ENCODE measurements at regions not wholly inside any gene's neighbourhood (a gene's known extent, or its start where the extent isn't known, plus 50 kb on each side); places are given as distances from the start of the nearest gene placed in this dataset.

GRCh38 chr14:105860615-105861580 lies 334.5 kb downstream of the TMEM121 start:
- no peak for FAIRE-seq

GRCh38 chr14:105861985-105862465 lies 335.6 kb downstream of the TMEM121 start:
- FAIRE-seq: no peak

GRCh38 chr14:105862581-105863239 lies 336.3 kb downstream of the TMEM121 start:
- no peak for FAIRE-seq

GRCh38 chr14:105863296-105864108 lies 337.1 kb downstream of the TMEM121 start:
- no peak for FAIRE-seq

- FAIRE-seq: no peak
Observed at GRCh38 chr14:105864116-105864515, 337.7 kb downstream of the TMEM121 start.

GRCh38 chr14:105864651-105865265 lies 338.4 kb downstream of the TMEM121 start:
- FAIRE-seq: no peak

GRCh38 chr14:105865266-105865903 lies 339.0 kb downstream of the TMEM121 start:
- no peak for FAIRE-seq

GRCh38 chr14:105865904-105866840 lies 339.8 kb downstream of the TMEM121 start:
- FAIRE-seq: no peak

GRCh38 chr14:105866841-105867321 lies 340.5 kb downstream of the TMEM121 start:
- no peak for FAIRE-seq

GRCh38 chr14:105867961-105868599 lies 341.7 kb downstream of the TMEM121 start:
- FAIRE-seq: no peak

- no peak for FAIRE-seq
Observed at GRCh38 chr14:105871590-105871989, 345.2 kb downstream of the TMEM121 start.

- FAIRE-seq: no peak
Observed at GRCh38 chr14:105873870-105874512, 347.6 kb downstream of the TMEM121 start.

- FAIRE-seq: no peak
Observed at GRCh38 chr14:105876158-105876557, 349.8 kb downstream of the TMEM121 start.

GRCh38 chr14:105876829-105877228 lies 350.4 kb downstream of the TMEM121 start:
- FAIRE-seq: no peak

- no peak for FAIRE-seq
Observed at GRCh38 chr14:105877645-105878044, 351.3 kb downstream of the TMEM121 start.

- no peak for FAIRE-seq
Observed at GRCh38 chr14:105878125-105878524, 351.7 kb downstream of the TMEM121 start.

- no peak for FAIRE-seq
Observed at GRCh38 chr14:105878554-105878953, 352.2 kb downstream of the TMEM121 start.

- no peak for FAIRE-seq
Observed at GRCh38 chr14:105879503-105879866, 353.1 kb downstream of the TMEM121 start.

GRCh38 chr14:105879867-105880561 lies 353.6 kb downstream of the TMEM121 start:
- no peak for FAIRE-seq

Measured in A204.1 (cell line).